AG20443 (cell line): ENCODE measurements at regions not wholly inside any gene's neighbourhood (a gene's known extent, or its start where the extent isn't known, plus 50 kb on each side); places are given as distances from the start of the nearest gene placed in this dataset.
A peak's percentile ranks its signal among the peaks of the same experiment; 100 is the strongest.
"Not testable (repeated sequence)": the region's sequence is repeated elsewhere in the genome, so short reads cannot be mapped to it uniquely, and the experiment has no call there.

Source experiments
- DNase-seq: peaks from one replicate; pipeline ENCODE4 v3.0.0; 2012; ENCODE audit warnings: low spot score, mixed read lengths

DNA sequence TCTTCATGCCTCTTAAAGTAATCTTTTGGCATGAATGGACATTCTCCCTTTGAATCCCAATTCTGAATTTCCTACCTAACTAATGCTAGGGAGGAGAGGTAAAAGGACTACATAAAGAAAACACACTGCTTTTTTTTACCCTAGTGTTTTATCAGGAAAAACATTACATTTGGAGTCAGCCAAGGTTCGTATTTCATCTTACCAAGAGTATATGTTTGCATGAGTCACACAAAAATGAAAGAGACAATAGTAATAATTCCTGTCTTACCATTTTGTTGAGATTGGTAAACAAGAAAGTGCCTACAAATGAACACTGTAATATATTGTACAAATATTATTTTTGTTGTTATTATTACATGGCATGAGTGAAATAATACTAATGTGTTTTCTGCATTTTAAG lies 112.9 kb upstream of the WARS2 start:
- DNase-seq, result no peak

DNA sequence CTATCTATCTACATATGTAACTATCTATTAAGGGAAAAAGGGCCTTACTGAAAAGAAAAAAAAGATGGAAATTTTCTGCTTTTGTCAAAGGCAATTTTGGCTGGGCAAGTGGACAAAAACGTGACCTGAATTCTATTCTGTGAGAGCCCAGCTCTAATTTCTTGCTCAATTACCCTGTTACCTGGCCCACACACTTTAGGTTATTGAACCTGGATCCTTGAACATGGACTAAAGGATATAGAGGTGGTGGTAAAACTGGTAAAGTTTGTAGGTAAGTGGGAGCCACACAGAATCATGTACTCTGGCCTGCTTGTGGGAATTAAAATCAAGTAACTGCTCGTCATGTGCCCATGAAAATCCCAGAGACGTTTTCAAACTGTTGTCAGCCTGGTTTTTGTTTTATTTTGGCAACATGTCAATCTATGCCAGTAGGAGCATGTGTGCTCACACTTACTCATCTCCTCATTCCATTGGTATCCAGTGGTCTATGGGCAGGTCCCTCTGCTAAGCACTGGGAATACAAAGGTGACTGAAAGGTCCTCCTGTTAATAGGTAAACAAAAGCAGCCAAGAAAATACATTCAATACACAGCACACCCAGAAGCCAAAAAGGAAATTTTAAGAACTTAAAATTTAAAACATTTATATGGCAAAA lies 113.7 kb upstream of the WARS2 start:
- peak; percentile 19 for DNase-seq

DNA sequence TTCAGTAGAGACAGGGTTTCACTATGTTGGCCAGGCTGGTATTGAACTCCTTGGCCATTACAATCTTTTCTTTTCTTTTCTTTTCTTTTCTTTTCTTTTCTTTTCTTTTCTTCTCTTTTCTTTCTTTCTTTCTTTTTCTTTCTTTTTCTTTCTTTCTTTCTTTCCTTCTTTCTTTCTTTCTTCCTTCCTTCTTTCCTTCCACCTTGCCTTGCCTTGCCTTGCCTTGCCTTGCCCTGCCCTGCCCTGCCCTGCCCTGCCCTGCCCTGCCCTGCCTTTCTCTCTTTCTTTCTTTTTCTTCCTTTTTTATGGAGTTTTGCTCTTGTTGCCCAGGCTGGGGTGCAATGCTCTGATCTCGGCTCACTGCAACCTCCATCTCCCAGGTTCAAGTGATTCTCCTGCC lies 112.5 kb upstream of the HAO2 start:
- not testable (repeated sequence) for DNase-seq

DNA sequence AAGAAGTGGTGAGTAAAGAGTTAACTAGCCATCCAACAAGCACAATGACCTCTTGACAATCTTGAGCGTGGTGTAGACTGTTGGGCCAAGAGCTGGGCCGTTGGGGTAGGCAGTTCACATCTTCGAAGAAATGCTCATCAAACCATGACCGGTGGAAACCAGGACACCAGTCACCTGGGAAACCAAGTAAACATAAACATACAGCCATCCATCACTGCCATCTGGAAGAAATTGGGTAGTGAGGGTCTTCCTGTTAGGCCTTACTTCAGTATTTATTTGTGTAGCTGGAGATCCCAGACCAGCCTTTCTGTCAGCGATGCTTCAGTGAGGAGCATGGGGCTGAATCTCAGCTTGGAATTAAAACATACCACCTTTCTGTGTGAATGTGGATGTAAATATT lies 108.1 kb upstream of the HAO2 start:
- DNase-seq, result no peak

DNA sequence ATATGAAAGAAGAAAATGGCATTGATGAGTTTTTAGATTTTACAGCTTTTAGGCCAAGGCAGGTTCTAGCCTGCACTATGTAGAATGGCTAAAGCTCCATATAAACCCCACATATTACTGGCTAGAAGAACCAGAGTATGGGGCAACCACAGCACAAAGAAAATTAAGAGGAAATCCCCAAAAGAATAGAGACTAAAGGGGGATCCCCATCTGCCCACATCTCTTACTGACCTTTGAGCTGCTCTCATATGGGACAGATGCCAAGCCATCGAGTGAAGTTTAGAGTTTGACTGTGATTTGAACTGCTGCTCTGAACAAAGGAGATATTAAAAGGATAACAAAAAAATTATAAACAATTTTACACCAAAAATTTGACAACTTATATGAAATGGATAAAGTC lies 102.2 kb upstream of the HAO2 start:
- no peak for DNase-seq

DNA sequence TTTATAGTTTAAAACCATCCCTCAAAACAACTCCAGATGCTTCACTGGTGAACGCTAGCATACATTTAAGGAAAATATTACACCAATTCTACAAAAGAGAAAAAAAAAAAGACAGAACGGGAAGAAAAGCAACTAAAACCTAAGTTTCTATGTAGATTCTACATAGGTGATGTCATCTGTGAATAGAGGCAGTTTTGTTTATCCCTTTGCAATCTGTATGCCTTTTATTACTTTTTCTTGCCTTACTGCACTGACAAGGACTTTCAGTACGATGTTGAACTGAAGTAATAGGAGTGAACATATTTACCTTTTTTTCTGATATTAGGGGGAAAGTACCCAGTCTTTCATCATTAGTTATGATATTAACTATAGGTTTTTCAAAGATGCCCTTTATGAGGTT lies 101.7 kb upstream of the HAO2 start:
- DNase-seq, result no peak

DNA sequence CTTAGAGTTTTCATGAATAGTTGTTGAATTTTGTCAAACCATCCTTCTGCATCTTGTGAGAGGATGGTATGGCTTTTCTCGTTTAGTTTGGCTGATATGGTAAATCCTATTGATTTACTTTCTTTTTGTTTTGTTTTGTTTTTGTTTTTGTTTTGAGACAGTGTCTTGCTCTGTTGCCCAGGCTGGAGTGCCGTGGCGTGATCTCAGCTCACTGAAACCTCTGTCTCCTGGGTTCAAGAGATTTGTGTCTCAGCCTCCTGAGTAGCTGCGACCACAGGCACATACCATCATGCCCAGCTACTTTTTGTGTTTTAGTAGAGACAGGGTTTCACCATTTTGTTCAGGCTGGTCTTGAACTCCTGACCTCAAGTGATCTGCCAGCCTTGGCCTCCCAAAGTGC lies 101.3 kb upstream of the HAO2 start:
- not testable (repeated sequence) for DNase-seq

DNA sequence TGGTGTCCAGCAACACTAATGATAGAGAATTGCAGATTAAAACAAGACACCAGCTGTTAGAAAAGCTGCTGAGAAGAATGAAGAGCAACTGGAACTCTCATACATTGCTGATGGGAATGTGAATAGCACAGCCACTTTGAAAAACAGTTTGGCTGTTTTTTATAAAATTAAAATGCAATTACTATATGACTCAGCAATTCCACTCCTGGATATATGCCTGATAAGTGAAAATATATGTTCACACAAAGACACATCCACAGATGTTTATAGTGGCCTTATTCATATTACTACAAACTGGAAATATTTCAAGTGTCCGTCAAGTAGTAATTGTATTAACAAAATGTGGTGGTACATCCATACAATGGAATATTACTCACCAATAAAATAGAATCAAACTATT lies 99.7 kb upstream of the HAO2 start:
- DNase-seq, result no peak

DNA sequence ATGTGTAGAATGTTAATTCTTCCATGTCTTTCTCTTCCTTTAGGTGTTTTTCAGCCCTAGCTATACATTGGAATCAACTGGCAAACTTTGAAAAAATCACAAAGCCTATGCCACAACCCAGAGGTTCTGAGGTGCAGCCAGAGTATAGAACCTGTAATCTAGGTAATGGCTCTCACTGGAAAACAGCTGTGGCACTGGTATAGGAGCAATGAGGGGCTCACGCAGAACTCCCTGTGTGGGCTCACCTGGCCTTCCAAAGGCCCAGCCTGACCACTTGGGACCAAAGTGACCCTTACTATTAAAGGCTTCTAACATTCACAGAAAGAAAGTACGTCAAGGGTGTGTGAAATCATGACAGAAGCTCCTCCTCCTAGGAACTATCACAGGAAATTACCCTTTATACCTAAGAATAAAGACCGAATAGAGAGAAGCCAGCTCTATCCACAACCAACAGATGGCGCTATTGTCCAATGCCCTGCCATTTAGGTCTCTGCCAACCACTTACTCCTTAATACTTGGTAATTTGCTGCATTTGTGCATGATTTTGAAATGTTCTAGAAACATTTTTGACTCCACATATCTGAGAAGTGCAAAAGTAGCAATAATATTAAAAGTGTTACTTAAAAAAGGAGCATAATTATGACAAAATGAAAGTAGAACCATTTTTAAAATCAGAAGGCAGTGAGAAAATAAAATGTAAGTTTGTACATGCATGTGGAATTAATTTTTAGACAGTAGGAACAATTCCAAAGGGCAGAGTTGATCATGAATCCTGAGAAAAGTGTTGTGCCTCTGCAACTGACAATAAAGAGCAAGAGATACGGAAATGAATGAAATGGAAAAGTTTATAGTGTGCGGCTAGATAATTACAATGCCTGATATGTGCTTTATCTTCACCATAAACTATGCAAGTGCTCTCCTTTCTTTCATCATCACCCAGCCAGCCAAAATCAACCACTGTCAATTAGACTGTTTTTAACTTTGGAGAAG lies 93.1 kb upstream of the HAO2 start:
- peak; percentile 67 for DNase-seq

DNA sequence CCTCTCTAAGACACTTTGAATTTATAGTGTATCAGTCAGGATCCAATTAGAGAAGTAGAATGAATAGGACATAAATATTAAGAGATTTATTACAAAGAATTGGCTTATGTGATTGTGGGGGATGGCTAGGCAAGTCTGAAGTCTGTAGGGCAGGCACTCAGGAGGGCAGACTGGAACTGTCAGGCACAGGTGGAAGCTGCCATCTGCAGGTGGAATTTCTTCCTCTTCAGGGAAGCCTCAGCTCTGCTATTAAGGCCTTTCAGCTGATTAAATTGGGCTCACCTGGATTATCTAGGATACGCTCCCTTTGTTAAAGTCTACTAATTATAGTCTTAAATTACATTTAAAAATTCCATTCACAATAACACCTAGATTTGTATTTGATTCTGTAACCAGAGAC lies 92.0 kb upstream of the HAO2 start:
- DNase-seq, result no peak

DNA sequence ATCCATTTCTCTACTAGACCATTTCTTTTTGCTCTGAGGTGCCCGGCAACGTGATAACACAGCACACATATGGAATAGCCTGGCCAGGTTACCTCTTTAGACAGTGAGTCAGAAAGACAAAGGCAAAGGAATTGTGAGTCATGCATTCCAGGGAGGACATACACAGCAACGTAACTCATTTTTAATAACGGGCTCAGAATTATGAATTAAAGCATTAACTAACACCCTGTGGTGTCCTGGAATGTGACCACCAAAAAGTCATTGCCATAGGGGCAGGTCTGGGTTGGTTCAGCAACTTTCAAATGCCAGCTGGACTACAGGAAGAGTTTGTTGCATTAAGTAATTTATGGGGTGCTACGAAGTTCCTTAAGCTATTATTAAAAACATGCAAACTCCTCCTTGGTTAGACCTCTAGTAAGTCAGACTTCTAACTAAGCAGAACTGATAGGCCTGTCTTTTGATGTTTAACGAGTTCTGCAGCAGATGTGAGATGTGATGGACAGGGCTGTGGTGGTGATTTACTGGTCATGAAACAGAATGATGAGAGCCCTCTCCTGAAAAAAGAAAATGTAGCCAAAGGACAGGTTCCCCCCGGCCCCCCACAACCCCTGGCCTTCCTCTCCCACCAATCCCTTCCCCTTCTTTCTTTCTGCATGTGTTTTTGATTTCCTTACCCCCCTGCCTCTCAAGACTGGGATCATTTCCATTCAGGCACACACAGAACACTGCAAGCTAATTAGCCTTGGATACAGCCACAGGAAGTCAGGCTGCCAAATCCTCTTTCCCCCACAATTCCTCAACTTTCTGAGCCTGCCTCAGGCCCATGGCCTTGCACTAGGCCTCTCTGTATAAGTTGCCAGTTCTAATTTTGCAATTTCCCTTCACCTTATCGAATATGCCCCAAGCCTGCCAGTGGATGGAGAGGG lies 88.9 kb upstream of the HAO2 start:
- DNase-seq, result peak; percentile 70

DNA sequence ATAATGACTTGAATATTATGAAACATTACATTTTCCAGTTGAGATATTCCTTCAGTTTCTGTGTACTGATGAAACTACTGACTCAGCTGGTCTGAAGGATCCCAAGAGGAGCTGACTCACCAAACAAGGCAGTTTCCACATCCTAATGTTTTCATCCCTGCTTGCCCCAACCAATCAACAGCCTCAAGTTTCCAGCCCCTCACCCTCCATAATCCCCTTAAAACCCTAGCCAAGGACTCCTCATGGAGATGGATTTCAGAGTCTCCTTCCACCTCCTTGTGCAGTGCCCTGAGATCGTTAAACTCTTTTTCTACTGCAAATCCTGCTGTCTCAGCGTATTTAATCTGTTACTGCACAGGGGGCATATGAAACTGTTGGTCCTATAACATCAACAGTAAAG lies 83.1 kb upstream of the HAO2 start:
- peak; percentile 75 for DNase-seq

DNA sequence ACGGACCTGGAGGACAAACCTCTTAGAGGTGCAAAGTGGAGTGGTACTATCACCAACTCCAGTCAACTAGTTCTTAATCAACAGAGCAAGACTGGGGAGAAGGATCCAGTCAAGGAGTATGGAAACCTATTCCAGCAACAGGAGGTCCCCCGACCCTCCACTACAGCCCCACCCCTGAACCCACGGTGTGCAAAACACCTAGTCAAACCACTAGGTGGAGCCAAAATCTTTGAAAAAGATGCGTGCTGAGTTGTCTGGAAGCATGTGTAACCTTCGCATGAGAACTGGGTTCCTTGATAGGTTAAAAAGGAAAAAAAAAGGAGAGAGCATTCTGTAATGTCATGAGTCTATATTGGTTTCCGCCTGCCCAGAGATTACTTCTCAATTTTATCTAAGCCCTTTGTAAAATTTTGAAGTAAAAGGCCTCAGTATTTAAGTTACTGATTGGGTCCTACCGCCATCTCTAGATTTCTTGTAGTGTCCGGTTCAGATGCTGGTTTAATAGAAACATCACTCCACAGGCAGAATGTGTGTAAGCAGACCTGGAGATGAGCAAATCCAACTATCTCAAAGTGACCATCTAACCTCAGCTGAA lies 81.9 kb upstream of the HAO2 start:
- DNase-seq, result peak; percentile 55

DNA sequence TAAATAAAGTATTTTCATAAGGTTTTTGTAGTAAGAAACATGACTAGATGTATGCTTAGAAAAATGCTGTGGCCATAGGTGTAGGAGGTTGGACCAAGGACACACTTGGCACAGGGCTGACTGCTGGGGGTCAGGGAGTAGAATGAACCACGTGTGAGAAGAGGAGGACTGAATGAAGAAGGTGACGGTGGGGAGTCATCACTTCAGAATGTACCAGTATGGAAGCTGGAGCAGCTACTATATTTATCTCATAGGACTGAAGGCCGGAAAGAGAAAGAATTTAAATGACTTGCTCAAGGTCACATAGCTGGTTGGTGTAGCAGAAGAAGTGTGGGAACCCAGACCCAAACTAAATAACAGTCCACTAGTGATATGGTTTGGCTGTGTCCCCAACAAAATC lies 79.8 kb upstream of the HAO2 start:
- DNase-seq, result no peak

DNA sequence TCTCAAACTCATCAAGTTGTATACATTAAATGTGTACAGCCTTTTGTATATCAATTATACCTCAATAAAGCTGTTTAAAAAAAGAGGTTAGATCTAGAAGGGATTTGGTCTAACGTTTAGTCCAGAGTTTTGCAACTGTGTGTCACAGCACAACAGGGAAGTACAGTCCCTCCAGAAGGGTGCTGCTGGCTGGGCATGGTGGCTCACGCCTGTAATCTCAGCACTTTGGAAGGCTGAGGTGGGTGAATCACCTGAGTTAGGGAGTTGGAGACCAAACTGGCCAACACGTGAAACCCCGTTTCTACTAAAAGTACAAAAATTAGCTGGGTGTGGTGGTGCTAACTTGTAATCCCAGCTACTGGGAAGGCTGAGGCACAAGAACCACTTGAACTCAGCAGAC lies 78.3 kb upstream of the HAO2 start:
- DNase-seq, result no peak

DNA sequence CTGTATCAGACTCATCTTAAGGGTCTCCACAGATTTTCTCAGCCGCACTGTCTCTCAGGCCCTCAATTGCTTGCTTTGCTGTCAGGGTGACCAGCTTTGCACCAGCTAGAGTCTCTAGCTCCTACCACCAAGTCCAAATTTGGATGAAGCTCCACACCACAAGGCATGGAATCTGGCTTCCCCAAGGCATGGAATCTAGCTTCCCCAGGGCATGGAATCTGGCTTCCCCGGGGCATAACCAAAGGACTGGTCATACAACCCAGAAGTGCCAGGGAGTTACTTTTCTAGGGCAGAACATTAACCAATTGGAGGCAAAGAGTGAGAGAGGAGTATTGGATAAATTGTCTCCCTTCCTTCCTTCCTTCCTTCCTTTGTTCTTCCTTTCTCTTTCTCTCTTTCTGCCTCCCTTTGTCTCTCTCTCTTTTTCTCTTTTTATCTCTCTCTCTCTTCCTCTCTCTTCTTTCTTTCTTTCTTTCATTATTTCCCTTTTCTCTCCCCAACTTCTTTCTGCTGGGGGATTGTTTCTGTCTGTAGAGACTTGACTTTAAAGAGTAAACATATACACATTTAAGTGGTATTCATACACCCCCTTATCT lies 76.9 kb upstream of the HAO2 start:
- peak; percentile 43 for DNase-seq

DNA sequence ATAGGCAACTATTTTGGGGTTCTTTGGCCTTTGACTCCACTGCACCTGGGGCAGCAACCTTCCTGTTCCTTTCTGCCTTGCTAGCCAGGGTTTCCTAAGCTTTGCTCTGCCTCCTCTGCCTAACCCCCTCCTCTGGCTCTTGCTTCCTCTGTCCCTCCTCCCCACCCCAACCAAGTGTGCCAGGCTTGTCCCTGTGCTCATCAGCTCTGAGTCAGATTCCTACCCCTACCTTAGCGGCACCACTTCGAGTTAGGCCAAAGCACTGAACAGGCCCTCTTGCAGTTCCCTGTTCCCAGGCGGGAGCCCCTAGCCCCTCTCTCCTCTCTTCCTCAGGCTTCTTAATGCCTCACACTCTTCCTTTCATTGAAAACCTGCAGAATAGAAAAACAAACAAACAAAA lies 74.8 kb upstream of the HAO2 start:
- DNase-seq, result no peak

DNA sequence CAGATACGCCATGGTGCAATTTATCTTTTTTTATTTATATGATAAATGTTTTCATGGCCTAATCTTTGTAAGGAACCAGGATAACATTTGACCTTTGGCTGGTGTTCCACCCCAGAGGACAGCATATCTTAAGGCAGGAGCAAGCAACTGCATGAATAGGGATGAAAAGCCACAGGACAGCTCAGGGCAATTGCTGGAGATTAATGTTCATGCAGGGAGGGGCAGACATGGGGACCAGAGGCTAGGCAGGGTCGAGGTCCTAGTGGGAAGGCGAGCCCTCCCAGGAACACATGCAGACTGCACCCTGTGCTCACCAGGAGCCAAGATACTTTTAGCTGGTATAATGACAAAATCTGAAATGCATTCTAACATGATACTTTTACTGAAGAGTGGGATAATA lies 74.4 kb upstream of the HAO2 start:
- no peak for DNase-seq

DNA sequence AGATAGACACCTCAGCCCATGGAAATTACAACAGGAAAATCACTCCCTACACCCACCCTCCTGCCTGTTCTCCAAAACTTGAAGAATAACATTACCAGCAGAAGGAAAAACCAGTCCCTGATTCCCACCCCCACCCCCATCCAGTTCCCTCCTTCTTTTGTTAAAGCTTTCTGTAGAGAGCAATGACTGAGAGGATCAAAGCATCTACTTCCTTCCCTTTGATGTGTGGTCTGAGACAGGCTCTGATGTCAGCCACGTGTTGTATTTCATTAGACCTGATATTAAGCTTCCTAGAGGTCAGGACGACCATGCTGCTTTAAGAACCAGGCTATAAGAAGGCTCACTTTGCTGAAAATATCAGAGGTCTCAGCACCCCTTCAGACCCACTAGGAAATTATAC lies 73.9 kb upstream of the HAO2 start:
- no peak for DNase-seq

DNA sequence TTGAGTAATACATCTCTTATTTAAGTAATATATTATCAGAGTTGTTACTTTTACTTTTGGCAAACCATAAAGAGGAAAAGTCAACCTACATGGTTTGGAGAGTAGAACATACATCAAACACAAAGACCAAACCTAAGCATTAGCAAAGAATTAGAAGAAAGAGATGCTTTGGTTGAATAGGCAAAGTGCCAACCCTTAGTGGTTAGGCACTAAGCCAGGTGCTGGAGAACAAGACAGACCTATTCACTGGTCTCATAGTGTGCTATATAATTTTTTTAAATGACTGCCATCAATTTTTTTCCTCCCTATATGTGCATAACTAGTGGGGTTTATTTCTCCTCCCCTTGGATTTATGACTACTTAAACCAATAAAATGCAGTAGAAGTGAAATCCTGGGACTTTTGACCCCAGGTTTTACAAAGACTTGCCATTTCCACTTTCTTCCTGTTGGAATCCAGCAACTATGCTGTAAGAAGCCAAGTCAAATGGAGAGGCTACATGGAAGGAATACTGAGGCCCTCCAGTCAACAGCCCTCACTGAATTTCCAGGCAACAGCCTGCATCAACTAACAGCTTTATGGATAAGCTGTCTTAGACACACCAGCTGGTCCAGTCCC lies 69.8 kb upstream of the HAO2 start:
- DNase-seq, result no peak

DNA sequence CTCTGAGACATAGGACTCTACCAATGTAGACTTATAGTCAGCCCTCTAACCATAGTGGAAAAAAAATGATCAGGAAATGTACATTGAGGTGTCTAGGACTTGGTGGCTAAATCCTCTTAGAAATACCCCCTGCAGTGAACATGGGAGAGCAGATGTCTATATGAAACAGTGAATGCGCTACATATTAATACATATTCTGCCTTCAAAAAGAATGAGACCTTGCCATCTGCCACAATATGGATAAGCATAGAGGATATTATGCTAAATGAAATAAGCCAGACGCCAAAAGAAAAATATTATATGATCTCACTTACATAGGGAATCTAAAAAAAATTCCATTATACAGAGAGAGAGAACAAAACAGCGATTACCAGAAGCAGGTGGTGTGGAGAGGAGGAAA lies 66.6 kb upstream of the HAO2 start:
- DNase-seq, result no peak
